ENCODE measurements at regions not wholly inside any gene's neighbourhood (a gene's known extent, or its start where the extent isn't known, plus 50 kb on each side); places are given as distances from the start of the nearest gene placed in this dataset.

GRCh38 chr1:98205291-98206017, 284.6 kb upstream of the DPYD start:
- no peak overlapping the region for H3K4me3 ChIP-seq (ENCODE audit: low read length)
- TF ChIP-seq ZNF274 (IDR thresholded peaks at IDR 0.05; ENCODE audit: low read depth, low read length), result no peak

- no peak overlapping the region for H3K4me3 ChIP-seq (ENCODE audit: low read length)
- TF ChIP-seq ZNF274 (IDR thresholded peaks at IDR 0.05; ENCODE audit: low read depth, low read length), result no peak
Measured at GRCh38 chr1:98203466-98203865, 282.6 kb upstream of the DPYD start.

- H3K4me3 ChIP-seq (ENCODE audit: low read length), result no peak overlapping the region
- no peak for TF ChIP-seq ZNF274 (IDR thresholded peaks at IDR 0.05; ENCODE audit: low read depth, low read length)
Measured at GRCh38 chr1:98201666-98202081, 280.8 kb upstream of the DPYD start.

- no peak for TF ChIP-seq ZNF274 (IDR thresholded peaks at IDR 0.05; ENCODE audit: low read depth, low read length)
Measured at GRCh38 chr1:98197356-98197755, 276.5 kb upstream of the DPYD start.

GRCh38 chr1:98196012-98196411, 275.2 kb upstream of the DPYD start:
- no peak for TF ChIP-seq ZNF274 (IDR thresholded peaks at IDR 0.05; ENCODE audit: low read depth, low read length)
- H3K4me3 ChIP-seq (ENCODE audit: low read length), result no peak overlapping the region

More at GRCh38 chr1:98197356-98197755, 276.5 kb upstream of the DPYD start:
- H3K4me3 ChIP-seq (ENCODE audit: low read length), result no peak overlapping the region

GRCh38 chr1:98188774-98189173, 267.9 kb upstream of the DPYD start:
- TF ChIP-seq ZNF274 (IDR thresholded peaks at IDR 0.05; ENCODE audit: low read depth, low read length), result no peak
- H3K4me3 ChIP-seq (ENCODE audit: low read length), result no peak overlapping the region

- H3K4me3 ChIP-seq (ENCODE audit: low read length), result no peak overlapping the region
- TF ChIP-seq ZNF274 (IDR thresholded peaks at IDR 0.05; ENCODE audit: low read depth, low read length), result no peak
Measured at GRCh38 chr1:98184856-98185255, 264.0 kb upstream of the DPYD start.

GRCh38 chr1:98181036-98181764, 260.4 kb upstream of the DPYD start:
- no peak for TF ChIP-seq ZNF274 (IDR thresholded peaks at IDR 0.05; ENCODE audit: low read depth, low read length)
- no peak overlapping the region for H3K4me3 ChIP-seq (ENCODE audit: low read length)

- no peak overlapping the region for H3K4me3 ChIP-seq (ENCODE audit: low read length)
- no peak for TF ChIP-seq ZNF274 (IDR thresholded peaks at IDR 0.05; ENCODE audit: low read depth, low read length)
Measured at GRCh38 chr1:98179151-98179773, 258.4 kb upstream of the DPYD start.

GRCh38 chr1:98177751-98178150, 256.9 kb upstream of the DPYD start:
- no peak overlapping the region for H3K4me3 ChIP-seq (ENCODE audit: low read length)
- TF ChIP-seq ZNF274 (IDR thresholded peaks at IDR 0.05; ENCODE audit: low read depth, low read length), result no peak

- no peak for TF ChIP-seq ZNF274 (IDR thresholded peaks at IDR 0.05; ENCODE audit: low read depth, low read length)
- no peak overlapping the region for H3K4me3 ChIP-seq (ENCODE audit: low read length)
Measured at GRCh38 chr1:98176936-98177335, 256.1 kb upstream of the DPYD start.

- H3K4me3 ChIP-seq (ENCODE audit: low read length), result no peak overlapping the region
- TF ChIP-seq ZNF274 (IDR thresholded peaks at IDR 0.05; ENCODE audit: low read depth, low read length), result no peak
Measured at GRCh38 chr1:98176414-98176813, 255.6 kb upstream of the DPYD start.

- no peak overlapping the region for H3K4me3 ChIP-seq (ENCODE audit: low read length)
- no peak for TF ChIP-seq ZNF274 (IDR thresholded peaks at IDR 0.05; ENCODE audit: low read depth, low read length)
Measured at GRCh38 chr1:98172578-98172977, 251.7 kb upstream of the DPYD start.

- no peak overlapping the region for H3K4me3 ChIP-seq (ENCODE audit: low read length)
- TF ChIP-seq ZNF274 (IDR thresholded peaks at IDR 0.05; ENCODE audit: low read depth, low read length), result no peak
Measured at GRCh38 chr1:98172022-98172421, 251.2 kb upstream of the DPYD start.

- TF ChIP-seq ZNF274 (IDR thresholded peaks at IDR 0.05; ENCODE audit: low read depth, low read length), result no peak
- no peak overlapping the region for H3K4me3 ChIP-seq (ENCODE audit: low read length)
Measured at GRCh38 chr1:98164509-98164908, 243.7 kb upstream of the DPYD start.
